Kidney tubule cell (primary cell): ENCODE measurements at regions not wholly inside any gene's neighbourhood (a gene's known extent, or its start where the extent isn't known, plus 50 kb on each side); places are given as distances from the start of the nearest gene placed in this dataset.
A peak's percentile ranks its signal among the peaks of the same experiment; 100 is the strongest.

Experiments
- DNase-seq: peaks from one replicate; pipeline ENCODE4 v3.0.0-alpha.2; 2018; ENCODE audit warnings: low spot score

DNA sequence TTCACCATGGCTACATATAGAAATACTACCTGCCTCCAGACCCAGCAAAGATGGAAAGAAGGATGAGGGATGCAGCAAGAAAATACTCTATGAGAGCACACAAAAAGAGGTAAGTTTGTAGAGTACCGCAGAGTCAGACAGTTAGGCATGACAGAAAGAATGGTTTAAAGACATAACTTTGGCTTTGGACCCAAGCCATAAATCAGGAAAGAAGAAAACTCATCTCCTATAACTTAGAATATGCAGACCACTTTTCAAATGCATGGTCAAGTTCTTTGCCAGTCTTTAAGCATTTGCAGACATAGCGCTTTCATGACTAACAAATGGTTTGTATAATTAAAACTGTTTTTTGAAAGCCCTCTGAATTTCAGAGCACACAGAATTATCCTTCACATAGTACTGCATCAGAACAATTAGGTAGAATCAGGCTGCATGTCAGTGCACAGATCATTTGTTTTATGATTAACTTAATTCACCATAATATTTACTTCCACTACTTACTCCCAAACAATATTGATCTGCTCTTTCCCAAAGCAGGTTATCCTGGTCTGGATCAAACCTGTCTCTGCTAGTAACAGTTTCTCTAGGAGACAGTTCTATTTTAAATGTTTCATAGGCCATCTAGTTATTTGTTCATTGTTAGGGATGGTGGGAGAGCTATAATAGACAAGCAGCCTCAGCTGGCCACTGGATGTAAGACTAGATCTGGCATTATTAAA lies 280.7 kb upstream of the NR5A2 start:
- no peak for DNase-seq

DNA sequence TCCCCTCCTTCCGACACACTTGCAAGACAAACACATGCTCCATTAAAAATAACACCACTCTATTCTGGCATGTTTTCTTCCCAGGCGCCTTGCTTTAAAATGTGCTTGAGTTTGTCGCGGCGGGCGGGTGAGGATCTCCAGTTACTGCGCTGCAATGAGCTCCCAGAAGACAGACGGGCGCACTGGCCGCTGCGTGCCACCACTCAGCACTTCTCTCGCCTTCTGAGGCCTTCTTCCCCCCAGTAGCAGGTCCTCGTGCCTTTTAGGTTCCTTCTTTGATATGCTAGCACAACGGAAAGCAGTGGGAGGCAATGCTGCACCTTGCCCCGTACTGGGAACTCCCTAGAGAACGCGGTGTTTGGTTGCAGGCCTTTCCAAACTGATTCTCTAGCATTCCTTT lies 279.5 kb upstream of the NR5A2 start:
- DNase-seq = no peak

DNA sequence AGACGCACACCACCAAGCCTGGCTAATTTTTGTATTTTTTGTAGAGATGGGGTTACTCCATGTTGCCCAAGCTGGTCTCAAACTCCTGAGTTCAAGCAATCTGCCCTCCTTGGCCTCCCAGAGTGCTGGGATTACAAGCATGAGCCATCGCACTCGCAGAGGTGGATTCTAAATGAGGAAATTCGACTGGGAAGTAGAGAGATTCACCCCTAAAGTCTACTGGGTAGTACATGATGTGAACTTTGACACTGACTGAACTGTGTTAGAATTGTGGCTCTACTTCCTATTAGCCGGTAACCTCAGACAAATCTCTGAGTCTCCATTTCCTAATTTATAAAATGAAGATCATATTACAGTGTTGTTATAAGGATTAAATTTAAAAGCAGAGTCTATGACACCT lies 276.0 kb upstream of the NR5A2 start:
- DNase-seq = no peak

DNA sequence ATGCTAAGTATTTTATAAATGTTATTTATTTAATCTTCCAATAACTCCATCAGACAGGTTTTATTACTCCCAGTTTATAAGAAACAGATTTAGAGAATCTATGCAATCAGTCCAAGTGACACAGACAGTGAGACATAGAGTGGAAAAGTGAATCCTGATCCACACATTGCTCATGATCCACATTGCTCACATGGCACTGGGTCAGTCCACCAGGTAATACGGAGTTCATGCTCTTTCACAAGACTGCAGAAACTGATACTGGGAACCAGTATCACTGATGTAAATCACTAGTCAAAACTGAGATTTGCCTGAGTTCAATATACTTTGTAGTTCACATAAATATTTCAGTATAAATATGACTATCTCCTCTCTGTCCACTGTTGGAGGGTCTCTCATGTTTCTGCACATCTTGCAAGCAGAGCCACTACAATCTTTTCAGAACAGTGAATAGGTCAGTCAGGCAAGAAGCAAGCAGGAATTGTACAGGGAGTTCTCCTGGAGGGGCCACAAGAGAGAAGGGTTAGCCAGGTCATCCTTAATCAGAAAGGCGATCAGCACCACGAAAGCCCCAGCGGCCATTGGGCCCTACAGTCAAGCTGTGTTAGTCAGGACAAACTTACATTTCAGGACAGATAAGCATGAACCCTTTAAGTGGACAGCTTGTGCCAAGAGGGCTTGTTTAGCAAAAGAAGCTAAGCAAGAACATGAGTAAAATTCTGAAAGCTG lies 275.4 kb upstream of the NR5A2 start:
- DNase-seq = no peak

DNA sequence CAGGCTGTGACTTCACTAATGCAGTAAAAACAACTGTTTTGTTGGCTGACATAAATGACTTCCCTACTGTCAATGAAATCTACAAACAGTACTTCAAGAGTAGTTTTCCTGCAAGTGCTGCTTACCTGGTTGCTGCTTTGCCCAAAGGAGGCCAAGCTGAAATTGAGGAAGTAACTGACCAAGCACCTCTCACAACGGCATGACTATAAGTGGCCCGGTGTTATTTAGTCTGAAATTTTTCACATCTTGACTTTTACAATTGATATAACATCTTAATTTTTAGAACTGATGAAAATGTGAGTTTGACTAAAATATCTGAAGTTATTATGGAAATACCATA lies 274.9 kb upstream of the NR5A2 start:
- no peak for DNase-seq

DNA sequence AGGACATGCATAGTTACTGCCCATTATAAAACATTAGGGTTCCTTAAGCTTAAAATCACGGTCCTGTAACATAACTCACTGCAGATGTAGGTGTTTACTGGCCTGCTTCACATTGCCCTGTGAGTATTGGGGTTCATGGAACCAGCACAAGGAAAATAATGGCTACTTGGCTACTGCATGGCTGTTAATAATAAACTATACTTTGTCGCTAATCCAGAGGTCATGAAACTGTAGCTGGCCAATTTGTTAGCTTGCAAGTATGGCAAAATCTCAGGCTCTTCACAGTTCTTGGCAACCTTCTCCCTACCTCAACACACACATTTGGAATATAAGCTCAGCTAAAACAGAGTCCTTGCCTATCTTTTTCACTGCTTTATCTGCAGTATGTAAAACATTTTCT lies 274.0 kb upstream of the NR5A2 start:
- DNase-seq = no peak

DNA sequence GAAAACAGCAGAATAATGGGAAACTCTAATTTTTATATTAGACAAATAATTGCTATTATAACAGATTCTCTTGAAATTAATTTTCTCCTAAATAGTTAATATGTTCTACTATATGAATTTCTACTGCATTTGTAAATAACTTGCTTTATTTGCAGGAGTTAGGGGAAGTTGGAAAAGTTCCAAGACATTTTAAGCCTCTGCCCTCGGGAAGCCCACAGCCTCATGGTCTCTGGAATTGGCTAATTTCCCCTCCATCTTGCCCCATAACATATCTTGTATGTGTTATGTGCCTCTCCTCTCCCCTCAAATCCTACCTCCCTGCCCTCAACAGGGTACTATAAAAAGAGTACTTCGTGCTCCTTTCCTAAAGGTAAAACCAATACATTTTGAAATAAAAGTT lies 271.4 kb upstream of the NR5A2 start:
- no peak for DNase-seq

DNA sequence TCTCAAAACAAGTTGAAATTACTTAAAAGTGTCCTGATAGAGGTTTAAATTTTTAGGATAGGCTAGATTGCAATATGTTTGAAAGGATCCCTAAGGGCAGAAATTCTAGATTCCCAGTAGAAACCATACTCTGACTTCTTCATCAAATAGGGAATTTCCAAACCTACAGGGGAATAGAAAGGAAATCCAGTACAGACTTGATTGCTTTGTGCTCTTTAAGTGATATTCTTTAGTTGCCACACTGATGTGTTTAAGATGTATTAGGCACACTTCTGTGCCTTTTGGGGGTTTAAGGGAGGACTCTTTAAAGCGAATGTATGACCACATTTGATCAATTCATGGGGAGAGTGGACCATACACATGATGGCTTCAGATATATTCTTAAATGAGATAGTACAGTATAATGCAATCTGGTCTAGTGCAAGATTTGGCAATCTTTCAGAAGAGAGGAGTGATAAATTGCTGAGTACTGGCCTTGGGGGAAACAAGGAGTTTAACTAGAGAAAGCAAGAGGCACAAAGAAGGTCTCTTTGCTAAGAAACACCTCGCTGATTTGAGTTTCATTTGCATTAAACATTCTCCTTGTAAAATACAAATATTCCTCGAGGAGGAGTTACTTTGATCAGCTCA lies 268.8 kb upstream of the NR5A2 start:
- no peak for DNase-seq

DNA sequence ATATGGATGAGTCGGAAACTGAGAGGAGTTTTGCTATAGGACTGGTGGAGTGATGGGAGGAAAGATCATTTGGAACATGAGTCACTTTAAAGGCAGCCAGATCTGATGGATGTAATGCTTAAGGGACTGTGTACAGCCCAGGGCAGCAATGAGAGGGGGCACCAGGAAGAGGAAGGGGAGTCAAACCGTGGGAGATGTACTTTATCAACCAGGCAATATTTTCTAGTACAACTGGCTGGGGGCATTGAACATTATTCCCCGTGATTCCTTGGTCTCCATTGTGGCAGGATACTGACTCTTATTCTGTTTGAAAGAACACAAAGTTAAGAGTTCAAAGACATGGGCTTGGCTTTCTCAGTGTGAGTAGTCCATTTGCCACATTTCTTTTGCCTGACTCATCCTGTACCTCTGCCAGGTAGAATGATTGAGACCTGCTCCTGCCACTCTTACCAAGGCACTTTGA lies 268.2 kb upstream of the NR5A2 start:
- peak; percentile 89 for DNase-seq

DNA sequence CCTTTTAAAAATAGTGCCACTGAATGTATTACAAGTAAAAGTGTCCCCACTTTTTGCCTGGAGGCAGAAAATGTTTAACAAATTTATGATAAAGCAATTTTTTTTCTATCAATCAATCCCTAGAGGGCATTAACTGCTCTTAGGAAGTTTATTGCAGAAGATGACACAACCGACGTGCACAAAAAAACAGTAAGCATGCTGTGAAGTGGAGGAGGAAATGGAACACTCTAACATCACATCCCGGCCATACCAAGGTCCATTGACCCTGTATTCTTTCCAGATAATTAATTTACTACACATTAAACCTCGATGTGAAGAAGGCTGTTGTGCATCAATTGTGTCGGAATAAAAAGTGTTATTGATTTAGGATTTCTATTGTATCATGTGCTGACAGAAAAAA lies 264.9 kb upstream of the NR5A2 start:
- no peak for DNase-seq

DNA sequence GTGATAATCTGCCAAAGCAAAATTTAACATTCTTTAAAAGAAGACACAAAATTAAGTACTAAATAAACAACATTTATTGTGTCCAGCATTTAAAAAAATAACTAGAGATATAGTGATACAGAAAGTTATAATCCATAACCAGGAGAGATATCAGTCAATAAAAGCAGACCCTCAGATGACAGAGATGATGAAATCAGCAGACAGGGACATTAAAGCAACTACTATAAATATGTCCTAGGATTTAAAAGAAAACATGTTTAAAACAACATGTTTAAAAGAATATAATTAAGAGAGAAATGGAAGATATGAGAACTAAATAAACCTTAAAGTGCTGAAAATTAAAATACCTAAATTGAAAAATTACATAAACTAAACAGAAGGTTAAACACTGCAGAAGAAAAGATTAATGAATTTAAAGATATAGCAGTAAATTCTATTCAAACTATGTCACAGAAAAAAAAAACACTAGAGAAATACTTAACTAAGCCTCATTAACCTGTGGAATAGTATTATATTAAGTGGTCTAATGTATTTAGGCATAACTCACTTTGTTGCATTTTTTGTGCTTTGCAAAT lies 261.2 kb upstream of the NR5A2 start:
- no peak for DNase-seq

DNA sequence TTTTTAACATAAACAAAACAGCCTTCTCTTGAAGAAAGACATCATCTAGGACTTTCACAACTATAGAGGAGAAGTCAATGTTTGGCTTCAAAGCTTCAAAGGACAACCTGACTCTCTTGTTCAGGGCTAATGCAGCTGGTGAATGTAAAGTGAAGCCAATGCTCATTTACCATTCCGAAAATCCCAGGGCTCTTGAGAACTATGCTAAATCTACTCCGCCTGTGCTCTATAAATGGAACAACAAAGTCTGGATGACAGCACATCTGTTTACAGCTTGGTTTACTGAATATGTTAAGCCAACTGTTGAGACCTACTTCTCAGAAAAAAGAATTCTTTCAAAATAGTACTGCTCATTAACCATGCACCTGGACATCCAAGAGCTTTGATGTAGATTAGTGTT lies 259.8 kb upstream of the NR5A2 start:
- DNase-seq = no peak

DNA sequence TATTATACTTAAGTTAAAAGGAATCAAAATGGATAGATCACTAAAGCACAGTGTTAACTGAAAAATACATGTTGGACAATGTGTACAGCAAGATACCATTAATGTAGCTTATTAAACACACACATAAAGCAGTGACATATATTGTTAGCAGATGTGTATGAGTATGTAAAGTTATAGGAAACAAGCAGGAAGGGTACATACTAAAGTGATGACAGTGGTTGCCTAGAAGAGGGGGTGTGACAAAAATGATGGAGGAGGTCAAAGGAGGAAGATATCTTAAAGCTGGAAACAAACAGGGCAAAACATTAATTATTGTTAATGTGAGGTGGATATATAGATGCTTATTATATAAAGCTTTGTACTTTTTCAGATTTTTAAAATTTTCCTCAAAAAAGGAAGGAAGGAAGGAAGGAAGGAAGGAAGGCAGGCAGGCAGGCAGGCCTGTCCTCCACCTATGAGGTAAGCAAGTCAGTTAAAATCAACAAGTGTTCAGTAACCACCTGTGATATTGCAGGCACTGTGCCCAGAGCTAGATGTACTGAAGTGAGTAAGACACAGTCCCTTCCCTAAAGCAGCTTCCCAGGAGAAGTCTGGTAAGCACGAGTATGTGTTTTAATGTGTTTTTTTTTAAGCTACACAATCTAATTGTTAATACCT lies 252.9 kb upstream of the NR5A2 start:
- peak; percentile 74 for DNase-seq

DNA sequence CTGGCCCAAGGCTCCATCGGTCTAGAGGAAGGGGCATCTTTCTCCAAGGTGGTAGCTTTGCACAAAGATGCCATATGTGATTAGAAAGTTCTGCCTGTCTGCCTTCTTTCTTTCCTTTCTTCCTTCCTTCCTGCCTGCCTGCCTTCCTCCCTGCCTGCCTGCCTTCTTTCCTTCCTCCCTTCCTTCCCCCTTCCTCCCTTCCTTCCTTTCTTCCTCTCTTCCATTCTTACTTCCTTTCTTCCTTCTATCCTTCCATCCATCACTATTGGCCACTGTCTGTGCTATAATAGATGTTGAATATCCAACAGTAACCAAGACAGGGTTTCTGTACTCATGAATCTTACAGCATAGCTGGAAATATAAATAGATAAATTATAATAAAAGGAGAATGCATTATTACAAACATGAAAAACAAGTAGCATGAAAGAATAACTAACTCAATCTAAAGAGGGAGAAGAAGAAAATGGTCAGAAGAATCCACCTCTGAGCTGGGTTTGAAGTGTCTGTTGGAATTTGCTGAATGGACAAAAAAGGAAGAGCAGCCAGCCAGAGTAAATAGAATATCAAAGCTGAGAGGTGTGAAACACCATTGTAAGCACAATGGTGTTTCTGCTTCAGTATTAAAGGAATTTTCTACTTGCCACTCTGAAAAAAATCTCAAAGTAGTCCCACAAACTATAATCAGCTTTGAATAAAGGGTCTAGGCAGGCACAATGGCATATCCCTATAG lies 250.6 kb upstream of the NR5A2 start:
- DNase-seq = no peak

DNA sequence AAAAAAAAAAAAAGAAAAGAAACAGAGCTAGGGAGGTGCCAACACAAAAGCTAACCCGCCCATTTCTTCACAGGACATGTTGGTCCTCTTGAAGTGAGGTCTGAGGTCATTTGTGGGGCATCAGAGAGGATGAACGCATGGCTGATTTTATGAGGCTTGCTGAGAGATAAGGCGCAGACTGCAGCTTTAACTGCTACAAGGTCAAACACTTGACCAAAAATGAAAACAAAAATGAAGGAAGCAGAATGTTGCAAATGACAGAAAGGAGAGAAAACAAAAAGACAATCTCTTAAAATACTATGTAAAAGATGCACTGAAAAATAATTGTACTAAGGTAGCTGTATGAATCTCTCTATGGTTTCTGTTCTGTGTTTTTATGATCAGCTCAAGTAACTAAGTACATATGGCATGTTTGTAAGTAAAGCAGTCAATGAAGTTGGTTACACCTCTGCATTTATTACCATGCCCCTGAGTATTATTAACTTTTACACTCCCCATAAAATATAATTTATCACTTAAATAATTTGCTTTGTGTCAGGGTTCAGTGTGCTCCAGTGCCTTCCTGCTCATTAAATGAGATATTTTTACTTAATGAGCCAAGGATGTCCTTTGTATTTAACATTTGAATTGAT lies 249.1 kb upstream of the NR5A2 start:
- DNase-seq = peak; percentile 59

DNA sequence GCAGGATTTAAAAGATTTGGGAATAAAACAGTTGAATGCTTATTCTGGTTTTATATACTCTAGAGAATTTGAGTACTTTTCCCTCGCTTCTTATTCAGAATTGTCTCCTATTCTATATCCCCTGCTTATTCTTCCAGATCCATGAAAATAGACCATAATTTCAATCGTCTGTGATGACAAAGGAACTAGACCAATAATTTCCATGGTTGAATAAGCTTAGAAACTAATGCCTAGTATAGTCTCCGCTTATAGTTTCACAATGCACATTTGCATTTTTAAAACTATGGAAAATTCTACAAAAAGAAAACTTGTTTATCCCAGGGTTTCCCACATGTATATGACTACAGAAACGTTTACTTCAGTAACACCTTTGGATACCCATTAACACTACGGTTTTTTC lies 247.4 kb upstream of the NR5A2 start:
- no peak for DNase-seq

DNA sequence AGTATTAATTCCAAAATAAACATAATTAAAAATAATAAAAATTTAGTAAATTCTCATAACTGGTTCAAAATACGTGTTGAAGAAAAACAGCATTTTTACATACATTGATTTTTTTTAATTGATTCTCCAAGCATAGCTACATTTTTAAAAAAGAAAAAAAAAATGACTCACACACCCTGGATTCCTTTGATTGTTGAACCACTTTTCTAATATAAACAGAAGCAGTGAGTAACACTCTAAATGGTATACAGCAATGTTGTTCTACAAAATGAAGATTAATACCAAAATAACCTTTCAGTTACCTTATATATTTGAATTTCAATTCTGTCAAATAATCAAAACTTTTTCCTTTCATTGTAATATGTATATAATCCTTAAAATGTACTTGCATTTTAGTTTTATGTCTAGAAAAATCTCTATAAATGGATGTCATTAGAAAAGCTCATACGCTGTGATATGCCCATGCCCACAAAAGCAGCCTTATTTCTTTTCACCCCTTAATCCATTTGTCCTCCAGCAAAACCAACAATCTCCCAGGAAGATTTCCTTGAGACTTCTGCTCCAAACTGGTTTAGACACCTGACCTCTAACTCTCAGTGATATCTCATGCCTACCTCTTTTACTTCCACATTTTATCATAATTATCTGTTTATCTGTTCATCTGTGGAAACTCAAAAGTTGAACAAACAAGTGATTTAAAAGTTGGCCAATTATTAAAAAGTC lies 246.4 kb upstream of the NR5A2 start:
- DNase-seq = peak; percentile 25

DNA sequence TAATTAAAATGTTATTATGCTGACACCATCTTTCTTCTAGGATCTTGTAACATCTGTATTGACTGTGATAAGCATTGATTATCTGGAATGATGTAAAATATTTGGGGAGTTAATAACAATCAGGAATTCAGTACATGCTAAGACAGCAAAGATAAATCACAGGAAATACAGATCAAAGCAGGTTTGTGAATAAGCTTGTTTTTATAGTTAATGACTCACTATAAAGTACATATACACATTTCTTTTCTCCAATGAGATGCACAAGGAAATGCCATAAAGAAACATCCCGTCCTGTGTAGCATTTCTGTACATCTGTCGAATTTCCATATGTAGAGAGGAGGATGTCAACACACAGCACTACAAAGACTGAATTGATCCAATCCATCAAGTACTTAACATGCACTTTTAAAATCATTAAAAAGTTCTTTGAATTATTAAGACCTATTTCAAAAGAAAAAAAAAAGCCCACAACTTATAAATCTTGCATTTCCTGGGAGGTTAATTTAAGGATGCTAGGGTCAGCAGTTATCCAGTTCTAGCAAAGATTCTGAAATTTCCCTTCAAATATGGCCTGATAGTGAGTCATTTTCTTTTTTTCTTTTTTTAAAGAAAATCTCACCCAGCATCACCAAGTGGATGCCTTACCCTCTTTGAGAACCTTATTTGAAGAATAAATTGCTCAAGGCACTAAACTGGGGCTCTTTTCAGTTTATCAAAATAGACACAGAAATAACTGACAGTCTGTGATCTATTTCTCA lies 243.2 kb upstream of the NR5A2 start:
- DNase-seq = no peak

DNA sequence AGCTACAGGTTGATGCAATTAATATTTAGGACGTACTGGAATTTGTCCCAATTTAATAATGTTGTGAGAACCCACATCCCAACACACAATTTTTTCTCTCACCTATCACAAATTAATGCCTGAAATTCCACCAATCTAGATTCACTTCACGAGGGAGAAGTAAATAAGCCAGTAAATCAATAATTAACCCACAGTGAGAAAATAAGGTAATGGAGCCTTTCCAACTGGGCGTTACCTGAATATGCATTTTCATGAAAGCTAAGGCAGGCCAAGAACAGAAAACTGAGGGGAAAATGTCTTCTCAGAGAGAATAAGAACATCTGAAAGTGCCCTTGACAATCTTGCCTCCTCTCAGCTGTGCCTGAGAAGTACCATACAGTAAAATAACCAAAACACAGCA lies 240.8 kb upstream of the NR5A2 start:
- DNase-seq = no peak

DNA sequence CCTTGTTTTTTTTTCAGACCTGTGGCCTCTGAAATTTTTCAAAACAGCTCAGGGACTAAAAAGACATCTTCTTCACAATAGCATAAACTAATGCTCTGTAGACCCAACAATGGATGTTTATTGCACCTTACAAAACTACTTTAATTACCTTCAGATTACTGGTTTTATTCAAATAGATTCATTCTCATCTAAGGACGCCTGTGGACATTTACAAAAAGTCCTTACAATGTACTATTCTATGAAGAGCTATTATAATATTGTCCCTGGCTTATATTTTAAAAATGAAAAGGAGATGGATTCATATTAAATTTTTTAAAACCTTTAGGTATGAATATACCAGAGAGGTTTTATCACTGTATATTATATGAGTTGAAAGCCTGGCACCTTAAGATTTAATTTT lies 238.4 kb upstream of the NR5A2 start:
- DNase-seq = no peak
